Esophagus squamous epithelium (tissue), 4 donors: ENCODE measurements at regions not wholly inside any gene's neighbourhood (a gene's known extent, or its start where the extent isn't known, plus 50 kb on each side); places are given as distances from the start of the nearest gene placed in this dataset.

Experiments used
- POLR2A ChIP-seq, 4 donors: fragments of 450-650 bp; IDR thresholded peaks; one replicate each; pipeline ENCODE4 v1.6.1; 2017; ENCODE audit warnings: antibody characterized with exemption in 4 of 4, mild to moderate bottlenecking in 4 of 4, moderate library complexity in 3 of 4
- TF ChIP-seq, protein P1 (sequence below), 6 experiments: fragments of 450-650 bp in 4 of 6; fragments of 200-600 bp in 2 of 6; sonication (generic) in 2 of 6; IDR thresholded peaks; one replicate each; pipeline ENCODE4 v1.5.1; 2016 to 2019; ENCODE audit warnings: antibody characterized with exemption in 6 of 6, mild to moderate bottlenecking in 4 of 6, moderate library complexity in 4 of 6

DNA sequence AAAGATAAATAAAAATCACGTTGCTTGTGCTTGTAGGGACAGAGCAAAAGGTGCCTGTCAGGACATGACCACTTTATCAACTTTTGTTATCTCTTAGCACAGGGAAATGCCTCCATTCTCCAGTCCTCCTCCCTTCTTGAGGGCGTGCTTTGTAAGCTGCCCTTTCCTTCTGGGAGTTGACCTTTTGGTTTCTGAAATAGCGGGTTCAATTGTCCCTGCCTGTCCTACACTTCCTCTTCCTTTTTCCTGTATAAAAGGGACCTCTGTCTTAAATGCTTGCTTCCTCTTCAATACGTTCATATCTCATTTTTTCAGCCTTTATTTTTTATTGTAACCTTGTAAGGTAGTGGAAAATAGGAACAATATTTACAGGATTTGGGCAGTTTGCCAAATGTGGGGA lies 153.5 kb downstream of the SH3BGRL start:
- TF ChIP-seq, protein P1, sequence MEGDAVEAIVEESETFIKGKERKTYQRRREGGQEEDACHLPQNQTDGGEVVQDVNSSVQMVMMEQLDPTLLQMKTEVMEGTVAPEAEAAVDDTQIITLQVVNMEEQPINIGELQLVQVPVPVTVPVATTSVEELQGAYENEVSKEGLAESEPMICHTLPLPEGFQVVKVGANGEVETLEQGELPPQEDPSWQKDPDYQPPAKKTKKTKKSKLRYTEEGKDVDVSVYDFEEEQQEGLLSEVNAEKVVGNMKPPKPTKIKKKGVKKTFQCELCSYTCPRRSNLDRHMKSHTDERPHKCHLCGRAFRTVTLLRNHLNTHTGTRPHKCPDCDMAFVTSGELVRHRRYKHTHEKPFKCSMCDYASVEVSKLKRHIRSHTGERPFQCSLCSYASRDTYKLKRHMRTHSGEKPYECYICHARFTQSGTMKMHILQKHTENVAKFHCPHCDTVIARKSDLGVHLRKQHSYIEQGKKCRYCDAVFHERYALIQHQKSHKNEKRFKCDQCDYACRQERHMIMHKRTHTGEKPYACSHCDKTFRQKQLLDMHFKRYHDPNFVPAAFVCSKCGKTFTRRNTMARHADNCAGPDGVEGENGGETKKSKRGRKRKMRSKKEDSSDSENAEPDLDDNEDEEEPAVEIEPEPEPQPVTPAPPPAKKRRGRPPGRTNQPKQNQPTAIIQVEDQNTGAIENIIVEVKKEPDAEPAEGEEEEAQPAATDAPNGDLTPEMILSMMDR (IDR thresholded peaks at IDR 0.05) = no peak
- TF ChIP-seq POLR2A (IDR thresholded peaks at IDR 0.05) = no peak
